T-helper 2 cell treated with Interferon-gamma antibody and Interleukin-4, amounts not matched to agents 100 ng/mL and 5 ng/mL, for 36 hours (primary cell): ENCODE measurements at regions not wholly inside any gene's neighbourhood (a gene's known extent, or its start where the extent isn't known, plus 50 kb on each side); places are given as distances from the start of the nearest gene placed in this dataset.
"Not testable (repeated sequence)": the region's sequence is repeated elsewhere in the genome, so short reads cannot be mapped to it uniquely, and the experiment has no call there.

Source experiments
- intact Hi-C: fragments of 100-400 bp; cut with micrococcal nuclease; formaldehyde crosslinking; loops from one replicate; pipeline ENCODE4 v1.15.1; 2023

DNA sequence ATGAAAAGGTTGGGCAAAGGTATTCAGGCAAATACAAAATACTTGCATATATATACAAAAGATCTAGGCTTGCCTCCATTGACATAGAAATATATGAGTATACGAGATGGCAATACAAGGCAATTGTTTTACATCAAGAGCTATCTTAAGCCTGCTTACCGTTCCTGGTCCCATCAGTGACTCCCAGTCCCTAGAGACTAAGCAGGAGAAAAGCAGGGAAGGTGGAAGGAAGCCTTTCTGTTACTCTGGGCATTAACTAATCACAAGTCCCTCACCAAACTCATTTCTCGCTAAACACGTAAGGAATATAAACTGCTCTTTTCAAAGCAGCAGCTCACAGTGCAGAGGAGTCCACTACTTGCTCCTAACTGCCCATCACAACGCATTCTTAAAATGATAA lies 125.2 kb downstream of the ZNF608 start:
- intact Hi-C loops, result no loop called here

DNA sequence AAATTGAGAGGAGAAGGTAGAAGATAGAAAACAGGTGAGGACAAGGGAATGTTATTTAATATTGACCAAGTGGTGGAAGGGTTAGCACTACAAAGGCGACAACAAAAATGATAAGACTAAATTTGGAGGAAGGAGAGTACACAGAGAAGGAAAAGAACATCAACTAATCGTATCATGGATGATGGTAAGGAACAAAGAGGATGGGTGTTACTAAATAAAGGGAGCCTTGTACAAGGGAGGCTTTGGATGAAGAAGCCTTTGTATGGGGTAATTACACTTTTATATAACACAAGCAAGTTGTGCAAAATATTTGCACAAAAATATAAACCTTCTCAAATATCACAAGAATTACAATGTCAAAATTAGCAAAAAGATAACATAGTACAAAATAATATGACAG lies 125.7 kb downstream of the ZNF608 start:
- intact Hi-C loops, result no loop called here

GRCh38 chr5:124619121-124619520 lies 127.3 kb downstream of the ZNF608 start:
- intact Hi-C loops, result no loop called here

GRCh38 chr5:124617787-124618186 lies 128.7 kb downstream of the ZNF608 start:
- intact Hi-C loops, result no loop called here

- intact Hi-C loops, result no loop called here
Observed at GRCh38 chr5:124614836-124615385, 131.5 kb downstream of the ZNF608 start.

DNA sequence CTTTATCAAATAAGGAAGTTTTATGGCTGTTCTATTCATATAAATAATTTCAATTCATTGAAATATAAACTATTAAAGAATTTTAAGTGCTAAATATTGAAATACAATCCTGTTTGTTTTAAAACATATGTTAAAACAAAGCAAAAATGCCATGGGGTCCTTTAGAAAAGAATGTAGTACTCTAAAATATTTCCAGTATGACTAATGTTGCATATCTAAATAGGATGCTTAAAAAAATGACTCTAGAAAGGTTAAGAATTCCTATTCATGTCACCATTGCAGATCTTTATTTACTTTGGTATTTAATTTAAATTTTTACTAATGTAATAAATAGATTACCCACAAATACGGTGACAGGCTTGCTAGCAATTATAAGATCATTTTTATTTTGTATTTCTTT lies 132.3 kb downstream of the ZNF608 start:
- intact Hi-C loops, result no loop called here

GRCh38 chr5:124613273-124613953 lies 133.0 kb downstream of the ZNF608 start:
- intact Hi-C loops, result no loop called here

- intact Hi-C loops, result no loop called here
Observed at GRCh38 chr5:124612023-124612422, 134.4 kb downstream of the ZNF608 start.

DNA sequence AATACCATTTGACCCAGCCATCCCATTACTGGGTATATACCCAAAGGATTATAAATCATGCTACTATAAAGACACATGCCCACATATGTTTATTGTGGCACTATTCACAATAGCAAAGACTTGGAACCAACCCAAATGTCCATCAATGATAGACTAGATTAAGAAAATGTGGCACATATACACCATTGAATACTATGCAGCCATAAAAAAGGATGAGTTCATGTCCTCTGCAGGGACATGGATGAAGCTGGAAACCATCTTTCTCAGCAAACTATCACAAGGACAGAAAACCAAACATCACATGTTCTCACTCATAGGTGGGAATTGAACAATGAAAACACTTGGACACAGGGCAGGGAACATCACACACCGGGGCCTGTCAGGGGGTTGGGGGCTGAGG lies 135.2 kb downstream of the ZNF608 start:
- intact Hi-C loops, result not testable (repeated sequence)

GRCh38 chr5:124609685-124610084 lies 136.8 kb downstream of the ZNF608 start:
- intact Hi-C loops, result not testable (repeated sequence)

- intact Hi-C loops, result no loop called here
Observed at GRCh38 chr5:124606543-124606942, 139.9 kb downstream of the ZNF608 start.

- intact Hi-C loops, result no loop called here
Observed at GRCh38 chr5:124606093-124606492, 140.3 kb downstream of the ZNF608 start.

DNA sequence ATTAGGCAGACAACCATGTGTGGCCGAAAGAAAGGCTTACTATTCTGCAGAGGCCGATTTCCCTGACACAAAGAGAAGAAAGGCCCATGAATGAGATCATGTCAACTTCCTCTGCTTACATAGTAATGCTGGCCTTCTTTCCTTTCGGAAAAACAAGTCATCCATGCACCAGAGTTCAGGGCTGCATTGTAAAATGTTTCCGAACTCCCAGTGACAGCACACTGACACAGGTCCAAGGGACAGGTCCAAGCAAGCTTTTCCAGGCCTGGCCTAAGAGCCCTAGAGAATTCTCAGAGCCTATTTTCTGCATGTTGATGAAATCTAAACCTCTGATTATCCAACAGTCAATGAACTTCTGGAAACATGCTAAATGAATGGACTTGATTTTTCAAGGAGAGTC lies 140.9 kb downstream of the ZNF608 start:
- intact Hi-C loops, result no loop called here

DNA sequence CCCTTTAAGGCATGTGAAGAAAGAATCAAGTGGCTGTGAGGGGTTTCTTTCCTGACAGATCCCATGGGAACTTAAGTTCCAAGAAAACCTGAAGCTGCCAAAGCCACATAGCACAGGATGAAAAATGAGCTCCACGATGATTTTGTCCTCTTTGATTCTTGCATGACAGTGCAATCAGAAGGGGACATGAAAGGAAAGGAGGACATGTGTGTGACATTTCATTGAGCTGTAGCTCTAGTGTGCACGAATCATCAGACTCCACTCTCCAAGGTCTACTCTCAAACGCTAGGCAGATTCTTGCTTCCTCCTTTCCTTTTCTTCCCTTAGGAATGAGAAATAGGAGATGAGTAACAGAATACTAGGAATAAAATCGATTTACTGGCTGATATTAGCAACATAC lies 142.0 kb downstream of the ZNF608 start:
- intact Hi-C loops, result no loop called here

GRCh38 chr5:124602925-124603650 lies 143.4 kb downstream of the ZNF608 start:
- intact Hi-C loops, result no loop called here

DNA sequence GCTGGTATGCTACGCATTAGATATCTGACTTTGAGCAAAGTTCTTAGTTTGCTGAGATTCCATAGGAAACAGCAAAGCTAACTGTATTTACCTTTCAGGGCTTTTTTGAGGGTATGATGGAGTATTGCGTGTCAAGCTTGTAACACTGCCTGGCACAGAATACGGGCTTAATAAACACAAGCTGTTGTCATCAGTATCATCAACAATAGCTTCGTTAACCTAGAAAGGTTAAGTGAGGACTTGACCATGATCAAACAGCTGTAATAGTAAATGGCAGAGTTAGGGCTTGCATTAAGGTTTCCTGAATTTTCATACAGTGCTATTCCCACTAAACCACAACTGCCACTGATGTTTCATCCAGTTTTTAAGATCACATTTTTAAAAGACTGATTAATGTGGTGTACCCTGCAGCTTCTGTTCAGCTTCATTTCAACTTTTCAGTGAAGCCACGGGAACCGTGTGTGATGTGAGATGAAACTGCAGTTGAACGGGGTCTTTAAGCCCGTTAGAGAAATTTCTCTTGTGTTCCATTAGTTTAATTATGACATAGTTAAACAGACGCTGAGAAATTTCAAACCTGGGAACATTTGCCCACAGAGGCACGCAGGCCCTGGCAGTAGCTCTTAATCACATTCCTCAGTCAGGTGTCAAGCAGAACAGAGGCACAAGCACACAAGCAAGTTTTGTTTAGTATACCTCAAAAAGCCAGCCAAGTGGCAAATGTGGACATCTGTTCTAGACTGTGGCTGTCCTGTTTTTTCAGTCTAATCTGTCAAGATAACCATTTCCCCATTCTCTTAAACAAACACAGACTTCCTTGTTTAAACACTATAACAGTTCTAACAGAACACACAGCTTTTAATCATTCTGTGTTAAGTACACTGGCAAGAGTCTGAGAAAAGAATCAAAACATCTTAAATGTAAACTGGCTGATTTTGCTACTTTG lies 147.1 kb downstream of the ZNF608 start:
- intact Hi-C loops, result no loop called here

GRCh38 chr5:124596595-124597421 lies 149.6 kb downstream of the ZNF608 start:
- intact Hi-C loops, result no loop called here

- intact Hi-C loops, result no loop called here
Observed at GRCh38 chr5:124593952-124594351, 152.5 kb downstream of the ZNF608 start.

GRCh38 chr5:124592891-124593290 lies 153.5 kb downstream of the ZNF608 start:
- intact Hi-C loops, result no loop called here

- intact Hi-C loops, result no loop called here
Observed at GRCh38 chr5:124591583-124591982, 154.9 kb downstream of the ZNF608 start.

- intact Hi-C loops, result no loop called here
Observed at GRCh38 chr5:124590686-124591085, 155.8 kb downstream of the ZNF608 start.
